ENCODE measurements at regions not wholly inside any gene's neighbourhood (a gene's known extent, or its start where the extent isn't known, plus 50 kb on each side); places are given as distances from the start of the nearest gene placed in this dataset.

GRCh38 chr3:26365706-26366105 lies 256.9 kb upstream of the LRRC3B start:
- DNase-seq (ENCODE audit: low read depth in 2 of 2): no peak

GRCh38 chr3:26368312-26368711 lies 254.3 kb upstream of the LRRC3B start:
- DNase-seq (ENCODE audit: low read depth in 2 of 2): no peak

GRCh38 chr3:26369133-26369532 lies 253.4 kb upstream of the LRRC3B start:
- DNase-seq (ENCODE audit: low read depth in 2 of 2): no peak

GRCh38 chr3:26375843-26376530 lies 246.6 kb upstream of the LRRC3B start:
- DNase-seq (ENCODE audit: low read depth in 2 of 2): no peak

GRCh38 chr3:26381411-26381810 lies 241.2 kb upstream of the LRRC3B start:
- DNase-seq (ENCODE audit: low read depth in 2 of 2): no peak

DNA sequence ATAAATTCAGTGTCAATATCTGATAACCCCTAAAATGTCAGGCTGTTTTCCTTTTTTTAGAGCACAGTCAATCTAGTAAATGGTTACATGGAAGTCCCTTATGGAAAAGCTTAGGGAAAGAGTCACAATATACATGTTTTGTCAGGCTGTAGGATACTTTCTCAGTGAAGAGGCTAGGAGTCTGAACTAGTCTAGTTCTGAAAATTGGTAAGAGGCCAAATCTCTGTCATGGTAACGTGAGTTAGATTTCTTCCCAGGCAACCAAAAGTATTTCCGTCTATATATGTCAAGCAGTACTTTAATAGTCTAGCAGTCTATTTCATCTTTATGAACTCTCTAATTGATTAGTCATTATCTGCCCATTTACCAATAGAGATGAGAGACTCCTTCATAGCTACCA lies 215.9 kb upstream of the LRRC3B start:
- no peak for DNase-seq (ENCODE audit: low read depth in 2 of 2)

DNA sequence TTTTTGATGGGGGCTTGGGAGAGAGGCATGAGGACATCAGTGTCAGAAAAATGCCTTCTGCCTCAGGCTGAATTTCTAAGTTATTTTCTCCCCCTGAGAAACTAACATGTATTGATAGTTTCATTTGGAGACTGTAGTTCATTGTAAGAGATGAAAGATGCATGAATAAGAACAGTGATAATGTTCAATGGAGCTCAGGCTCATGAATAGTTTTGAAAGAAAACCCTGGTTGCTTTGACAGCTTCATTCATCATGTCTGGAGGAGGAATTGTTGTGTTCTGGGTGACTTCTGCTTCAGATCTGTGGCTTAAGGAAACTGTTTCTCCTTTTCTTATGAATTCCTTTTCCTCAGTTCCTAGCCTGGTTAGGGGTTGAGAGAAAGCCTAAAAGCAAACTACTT lies 204.0 kb upstream of the LRRC3B start:
- no peak for DNase-seq (ENCODE audit: low read depth in 2 of 2)

GRCh38 chr3:26422415-26422814 lies 200.2 kb upstream of the LRRC3B start:
- no peak for DNase-seq (ENCODE audit: low read depth in 2 of 2)

- no peak for DNase-seq (ENCODE audit: low read depth in 2 of 2)
These were observed 197.5 kb upstream of the LRRC3B start for GRCh38 chr3:26425076-26425475.

GRCh38 chr3:26428992-26429391 lies 193.6 kb upstream of the LRRC3B start:
- no peak for DNase-seq (ENCODE audit: low read depth in 2 of 2)

DNA sequence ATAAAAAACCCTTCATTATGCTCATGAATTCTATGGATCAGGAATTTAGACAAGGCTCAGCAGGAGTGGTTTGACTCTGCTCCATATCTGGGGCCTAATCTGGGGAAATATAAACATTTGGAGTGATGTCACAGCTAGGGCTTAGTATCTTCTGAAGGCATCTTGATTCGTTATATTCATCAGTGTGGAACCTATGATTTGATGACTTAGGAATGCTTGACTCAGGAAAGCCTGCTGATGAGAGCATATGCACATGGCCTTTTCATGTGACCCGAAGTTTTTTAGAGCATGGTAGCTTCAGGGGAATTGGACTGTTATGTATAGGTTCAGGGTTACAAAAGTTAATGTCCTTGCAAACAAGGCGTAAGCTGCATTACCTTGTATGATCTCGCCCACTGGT lies 184.9 kb upstream of the LRRC3B start:
- no peak for DNase-seq (ENCODE audit: low read depth in 2 of 2)

GRCh38 chr3:26438325-26438940 lies 184.1 kb upstream of the LRRC3B start:
- DNase-seq (ENCODE audit: low read depth in 2 of 2): no peak

DNA sequence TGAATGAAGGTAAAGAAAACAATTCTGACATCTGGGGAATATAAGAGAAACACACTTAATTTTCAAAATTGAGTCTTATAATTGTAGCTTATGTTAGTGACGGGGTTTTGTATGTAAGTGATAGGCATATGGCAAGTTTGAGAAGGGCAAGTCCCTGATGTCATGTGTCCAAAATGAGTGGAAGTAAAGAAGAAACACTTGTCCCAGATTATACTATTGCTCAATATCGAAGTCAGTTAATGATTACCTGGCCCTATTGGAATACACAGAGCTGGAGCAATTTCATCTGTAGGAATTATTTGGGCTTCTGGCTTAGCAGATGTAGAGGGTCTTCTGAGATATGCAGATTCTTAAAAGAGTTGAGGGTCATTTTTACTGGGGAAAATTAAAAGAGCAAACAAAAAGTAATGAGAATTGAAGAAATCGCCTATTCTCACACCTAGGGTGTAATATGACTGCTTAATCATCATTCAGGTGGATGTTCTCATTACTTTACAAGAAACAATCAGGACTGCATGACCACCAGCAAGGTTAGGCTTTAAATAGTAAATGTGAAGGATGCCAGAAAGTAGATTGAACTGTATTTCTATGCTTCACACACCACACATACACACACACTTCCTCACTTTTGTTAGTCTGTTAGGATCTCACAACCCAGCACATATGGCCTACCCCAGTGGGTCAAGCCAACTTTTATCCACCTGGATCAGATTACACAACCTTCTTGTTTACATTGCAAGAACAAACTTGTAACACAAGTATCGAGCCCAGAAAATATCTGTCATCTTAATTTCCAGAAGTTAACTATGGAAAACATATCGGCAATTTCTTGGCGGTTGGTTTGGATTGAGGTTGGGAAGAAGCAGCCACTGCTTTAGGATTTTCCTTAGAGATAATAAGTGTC lies 183.3 kb upstream of the LRRC3B start:
- no peak for DNase-seq (ENCODE audit: low read depth in 2 of 2)

DNA sequence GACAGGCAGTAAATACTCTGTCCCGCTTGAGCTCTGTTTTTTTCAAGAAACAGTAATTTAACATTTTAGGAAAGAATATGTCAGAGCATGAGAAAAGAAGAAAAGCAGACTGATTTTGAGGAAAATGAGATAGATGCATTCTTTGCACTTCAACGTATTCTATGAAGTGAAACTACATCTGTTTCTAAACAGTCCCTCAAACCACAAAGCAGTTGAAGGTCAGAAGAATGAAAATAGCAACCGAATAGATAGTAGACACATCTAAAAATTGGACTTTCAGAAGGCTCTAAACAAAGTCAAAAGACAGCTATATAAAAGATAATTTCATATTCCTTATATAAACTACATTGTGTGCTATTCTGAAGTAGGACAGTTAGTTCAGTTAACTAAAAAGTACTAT lies 172.6 kb upstream of the LRRC3B start:
- DNase-seq (ENCODE audit: low read depth in 2 of 2): no peak

GRCh38 chr3:26452363-26452762 lies 170.2 kb upstream of the LRRC3B start:
- DNase-seq (ENCODE audit: low read depth in 2 of 2): no peak

DNA sequence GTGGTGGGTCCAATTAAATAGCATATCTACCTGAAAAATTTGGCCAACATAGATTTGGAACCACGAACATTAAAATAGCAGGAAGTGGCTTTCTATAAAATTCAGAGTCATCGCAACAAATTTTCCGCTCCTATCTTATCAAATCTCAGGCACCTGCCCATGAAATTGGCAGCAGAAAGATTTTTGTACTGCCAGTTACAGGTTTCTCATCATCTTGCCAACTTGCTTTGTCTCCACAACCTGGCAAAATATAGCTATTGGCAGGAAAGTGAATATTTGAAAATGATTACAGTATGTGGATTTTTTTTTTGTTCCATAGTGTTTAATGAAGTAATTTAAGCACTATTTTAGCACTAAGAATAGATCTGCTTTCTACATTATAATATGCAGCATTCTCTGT lies 161.6 kb upstream of the LRRC3B start:
- DNase-seq (ENCODE audit: low read depth in 2 of 2): no peak

DNA sequence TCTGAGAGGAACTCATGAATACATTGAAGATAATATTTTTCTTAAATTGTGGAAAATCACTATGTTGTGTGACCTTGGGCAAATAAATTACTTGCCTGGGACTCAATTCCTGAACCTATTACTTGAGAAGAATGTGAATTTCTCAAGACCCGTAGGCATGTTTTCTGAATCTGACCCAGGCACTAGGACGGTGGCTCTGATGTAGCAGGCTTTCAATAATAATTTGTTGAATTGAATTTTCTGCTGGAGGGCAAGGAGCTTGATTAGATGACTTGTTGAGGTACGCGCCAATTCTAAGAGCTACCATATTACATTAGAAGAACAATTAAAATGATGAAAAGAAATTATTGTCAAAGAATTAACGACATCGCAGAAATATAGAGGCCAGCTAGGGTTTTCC lies 150.2 kb upstream of the LRRC3B start:
- no peak for DNase-seq (ENCODE audit: low read depth in 2 of 2)

DNA sequence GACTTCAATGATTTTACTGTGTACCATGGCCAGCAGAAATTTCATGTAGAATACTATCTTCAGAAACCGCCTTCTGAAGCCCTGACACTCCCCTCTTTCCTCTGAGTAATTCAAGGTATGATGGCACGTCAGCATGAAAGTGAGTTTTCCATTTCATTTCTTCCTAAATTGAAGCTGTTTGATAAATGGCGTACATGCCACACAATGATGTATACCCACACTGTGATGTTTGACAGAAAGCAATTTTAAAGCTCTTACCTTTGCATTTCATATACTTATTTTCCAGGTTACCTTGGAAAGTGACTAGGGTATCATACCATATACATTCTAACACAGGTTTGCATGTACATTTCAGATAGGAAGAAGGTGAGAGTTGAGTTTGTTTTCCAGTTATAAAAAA lies 147.9 kb upstream of the LRRC3B start:
- DNase-seq (ENCODE audit: low read depth in 2 of 2): no peak

- no peak for DNase-seq (ENCODE audit: low read depth in 2 of 2)
These were observed 142.2 kb upstream of the LRRC3B start for GRCh38 chr3:26480377-26480776.

DNA sequence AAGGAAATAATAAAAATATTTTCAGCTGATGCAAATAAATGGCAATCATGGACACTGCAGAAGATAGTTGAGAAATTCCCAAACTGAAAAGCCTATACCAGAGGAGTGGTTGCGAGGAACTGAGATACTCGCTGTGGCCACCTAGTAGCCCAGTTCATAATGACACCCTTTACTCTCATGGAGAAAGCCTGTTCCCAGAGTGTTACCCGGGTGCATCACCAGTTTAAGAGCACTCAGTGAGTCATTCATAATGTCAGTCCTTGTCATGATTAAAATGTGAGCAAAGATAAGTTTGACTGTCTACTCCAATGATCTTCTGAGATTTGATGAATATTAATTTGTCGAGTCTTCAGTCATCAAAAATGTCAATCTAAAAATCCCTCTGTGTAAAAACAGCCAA lies 138.4 kb upstream of the LRRC3B start:
- no peak for DNase-seq (ENCODE audit: low read depth in 2 of 2)

- DNase-seq (ENCODE audit: low read depth in 2 of 2): no peak
These were observed 124.3 kb upstream of the LRRC3B start for GRCh38 chr3:26498271-26498670.

- no peak for DNase-seq (ENCODE audit: low read depth in 2 of 2)
These were observed 117.2 kb upstream of the LRRC3B start for GRCh38 chr3:26505399-26505798.
